SKM-1 (cell line): ENCODE measurements at regions not wholly inside any gene's neighbourhood (a gene's known extent, or its start where the extent isn't known, plus 50 kb on each side); places are given as distances from the start of the nearest gene placed in this dataset.

Source experiments
- DNase-seq: peaks from one replicate; lab custom pipeline; 2025; ENCODE audit not compliant: unreplicated experiment; lab: John Stamatoyannopoulos, UW

DNA sequence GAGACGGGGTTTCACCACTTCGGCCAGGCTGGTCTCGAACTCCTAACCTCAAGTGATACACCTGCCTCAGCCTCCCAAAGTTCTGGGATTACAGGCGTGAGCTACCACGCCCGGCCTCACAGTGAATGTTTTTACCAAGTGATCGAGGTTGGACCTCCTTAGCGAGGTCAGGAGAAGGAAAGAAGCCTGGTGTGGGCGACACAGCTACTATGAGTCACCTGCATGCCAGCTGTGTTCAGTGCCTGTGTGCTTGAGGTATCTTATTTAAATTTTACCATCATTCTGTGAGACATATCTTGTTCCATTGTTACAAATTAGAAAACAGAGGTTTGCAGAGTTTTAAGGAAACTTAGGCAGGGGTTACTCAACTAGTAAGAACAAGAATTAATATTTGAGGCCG is 174.8 kb upstream of the DYNLRB2 start:
- no peak for DNase-seq

- no peak for DNase-seq
Measured at GRCh38 chr16:80362816-80363215, 178.0 kb upstream of the DYNLRB2 start.

DNA sequence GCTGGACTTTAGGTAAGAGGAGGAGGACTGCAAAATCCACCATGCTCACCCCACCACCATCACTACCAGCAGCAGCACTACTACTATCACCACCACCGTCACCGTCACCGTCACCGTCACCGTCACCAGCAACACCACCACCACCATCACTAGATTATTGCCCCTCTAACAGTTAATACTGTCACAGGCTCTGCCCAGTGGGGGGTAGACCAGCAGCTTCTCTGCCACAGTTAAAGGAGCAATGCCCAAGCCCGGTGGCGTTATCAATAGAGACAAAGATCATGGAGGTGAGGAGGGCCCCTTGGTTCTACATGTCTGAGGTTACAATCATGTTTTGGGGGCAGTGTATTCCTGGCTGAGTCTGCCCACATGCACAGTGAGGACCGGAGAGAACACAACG is 184.4 kb upstream of the DYNLRB2 start:
- DNase-seq = no peak

DNA sequence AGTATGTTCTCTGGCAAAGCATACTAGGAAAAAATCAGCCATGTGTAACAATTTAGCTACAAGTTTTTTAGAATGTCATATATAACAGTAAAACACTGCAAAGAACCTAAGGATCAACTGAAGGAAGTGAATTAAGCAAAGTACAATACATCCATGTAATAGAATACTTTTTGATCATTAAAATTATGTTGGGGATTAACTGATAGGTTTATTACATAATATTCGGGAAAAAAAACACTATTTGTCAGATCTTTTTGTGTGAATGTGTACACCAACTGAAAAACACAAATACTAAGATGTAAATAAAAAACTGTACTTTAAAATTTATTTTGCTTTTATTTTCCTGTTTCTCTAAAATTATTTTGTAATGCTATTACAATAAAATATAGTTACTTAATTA is 185.5 kb upstream of the DYNLRB2 start:
- DNase-seq = no peak

DNA sequence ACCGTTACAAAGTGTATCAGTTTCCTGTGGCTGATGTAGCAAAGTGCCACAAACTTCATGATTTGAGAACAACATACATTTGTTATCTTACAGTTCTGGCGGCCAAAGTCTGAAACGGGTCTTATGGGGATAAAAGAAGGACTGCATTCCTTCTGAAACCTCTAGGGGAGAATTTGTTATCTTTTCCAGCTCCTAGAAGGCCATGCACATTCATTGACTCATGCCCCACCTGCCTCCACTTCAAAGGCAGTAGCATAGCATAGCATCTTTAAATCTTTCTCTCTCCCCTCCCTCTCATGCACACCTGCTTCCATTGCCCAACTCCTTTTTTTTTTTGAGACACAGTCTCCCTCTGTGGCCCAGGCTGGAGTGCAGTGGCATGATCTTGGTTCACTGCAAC is 190.7 kb upstream of the DYNLRB2 start:
- no peak for DNase-seq

DNA sequence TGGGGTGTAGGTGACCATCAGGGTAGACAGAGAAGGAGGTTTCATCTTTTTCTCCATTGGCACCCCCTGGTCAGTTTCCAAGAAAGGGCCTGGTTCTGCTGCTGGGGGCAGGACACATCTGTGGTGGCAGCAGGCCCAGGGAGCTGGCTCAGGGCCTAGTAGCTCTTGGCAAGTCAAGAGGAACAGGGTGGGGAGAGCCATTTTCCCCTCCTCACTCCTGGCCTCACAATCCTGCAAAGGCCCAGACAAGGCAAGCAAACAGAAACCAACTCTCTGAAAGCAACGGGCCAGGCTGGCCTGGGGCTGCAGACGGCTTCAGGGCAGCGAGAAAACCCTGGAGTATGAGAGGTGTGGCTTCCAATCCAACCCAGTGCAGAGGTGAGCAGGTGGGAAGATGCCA is 192.9 kb upstream of the DYNLRB2 start:
- no peak for DNase-seq

GRCh38 chr16:80347002-80347401 is 193.8 kb upstream of the DYNLRB2 start:
- DNase-seq = no peak

DNA sequence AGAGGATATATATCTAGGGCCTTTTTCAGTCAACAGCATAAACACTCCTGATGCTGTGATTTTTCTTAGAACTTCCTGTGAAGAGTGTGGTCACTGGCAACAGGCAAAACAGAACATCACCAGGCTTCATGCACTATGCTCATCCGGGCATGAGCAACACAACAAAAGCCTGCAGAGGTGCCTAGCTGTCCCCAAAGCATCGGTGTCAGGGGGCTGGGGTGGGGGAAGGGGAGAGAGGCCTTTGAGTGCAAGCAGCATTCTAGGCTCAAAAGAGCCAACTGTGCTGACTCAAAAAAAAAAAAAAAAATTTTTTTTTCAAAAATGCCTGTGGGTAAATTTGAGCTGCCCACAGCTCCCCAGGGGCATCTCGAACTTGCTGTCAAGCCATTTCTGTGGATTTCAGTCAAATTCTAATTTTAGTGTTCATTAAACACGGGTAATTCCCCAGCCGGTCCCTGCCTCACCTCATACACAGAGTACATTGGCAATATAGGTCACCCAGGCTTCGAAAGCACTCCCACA is 194.6 kb upstream of the DYNLRB2 start:
- no peak for DNase-seq

GRCh38 chr16:80345701-80346100 is 195.1 kb upstream of the DYNLRB2 start:
- DNase-seq = no peak

DNA sequence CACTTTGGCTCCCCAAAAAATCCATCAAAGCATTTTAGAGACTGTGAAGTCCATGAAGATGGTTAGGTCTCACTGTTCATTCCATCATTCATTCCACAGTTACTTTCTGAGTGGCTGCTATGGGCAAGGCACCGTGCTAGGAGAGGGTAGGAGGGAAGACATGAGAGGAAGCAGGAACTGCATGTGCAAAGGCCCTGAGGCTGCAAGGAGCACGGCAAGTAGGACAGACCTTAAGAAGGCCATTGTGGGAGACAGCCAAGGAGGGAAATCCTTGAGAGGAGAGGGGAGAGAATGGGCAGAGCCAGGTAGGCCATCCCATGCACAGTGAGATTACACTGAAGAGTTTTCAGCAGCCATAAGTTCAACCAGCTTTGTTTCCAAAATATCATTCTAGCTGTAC is 196.2 kb upstream of the DYNLRB2 start:
- DNase-seq = no peak

DNA sequence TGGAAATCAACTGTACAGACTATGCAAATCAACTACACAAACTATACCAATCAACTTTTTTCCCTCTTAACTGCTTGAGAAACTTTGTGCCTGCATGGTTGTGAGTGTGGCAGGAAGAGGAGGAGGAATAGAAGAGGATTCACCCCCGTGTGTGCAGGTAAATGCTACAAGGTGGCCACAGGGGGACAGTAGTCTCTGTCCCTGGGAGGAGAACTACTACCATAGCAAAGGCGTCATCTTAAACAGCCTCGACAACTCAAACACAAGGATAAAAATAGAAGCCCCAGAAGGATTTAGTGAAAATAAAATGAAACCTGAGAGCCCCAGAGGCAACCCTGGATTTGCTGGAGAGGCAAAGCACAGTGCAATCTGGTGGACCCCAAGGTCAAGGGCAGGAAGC is 199.5 kb upstream of the DYNLRB2 start:
- no peak for DNase-seq

GRCh38 chr16:80337786-80338185 is 203.0 kb upstream of the DYNLRB2 start:
- DNase-seq = no peak

DNA sequence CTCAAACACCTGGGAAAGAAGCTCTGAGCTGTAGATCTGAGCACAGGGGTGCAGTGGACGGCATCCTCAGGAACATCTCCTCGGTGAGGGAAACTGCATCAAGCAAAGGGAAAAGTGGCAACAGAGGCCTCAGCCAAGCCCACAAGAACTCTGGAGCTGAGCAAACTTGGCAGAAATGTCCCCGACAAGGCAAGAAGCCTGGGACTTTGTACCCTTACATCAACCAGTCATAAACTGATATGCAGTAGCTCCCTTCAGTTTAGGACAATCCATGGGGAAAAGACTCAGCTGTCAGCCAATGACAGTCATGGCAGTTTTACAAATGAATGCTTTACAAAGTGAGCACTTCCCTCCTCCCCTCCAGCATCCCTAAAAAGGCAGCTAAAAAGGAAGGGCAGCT is 210.0 kb upstream of the DYNLRB2 start:
- no peak for DNase-seq

GRCh38 chr16:80330150-80330549 is 210.6 kb upstream of the DYNLRB2 start:
- no peak for DNase-seq

DNA sequence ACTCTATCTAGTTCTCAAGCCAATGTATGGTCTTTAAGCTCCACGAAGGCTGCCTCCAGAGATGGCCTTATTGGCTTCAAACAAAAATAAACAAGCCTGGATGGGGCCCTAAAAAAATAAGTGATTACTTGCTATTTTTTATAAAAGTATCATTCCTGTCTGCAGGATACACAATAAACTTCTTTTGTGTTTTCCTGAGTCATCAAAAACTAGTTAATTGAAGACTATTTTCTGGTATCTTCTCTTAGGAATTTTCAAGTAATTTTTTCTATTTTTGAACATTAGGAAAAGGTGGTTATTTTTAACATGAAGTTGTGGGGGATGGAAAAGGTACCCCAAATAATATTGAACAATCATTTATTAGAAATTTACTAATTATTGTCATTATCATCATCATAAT is 213.1 kb upstream of the DYNLRB2 start:
- DNase-seq = no peak

GRCh38 chr16:80324371-80324770 is 216.4 kb upstream of the DYNLRB2 start:
- no peak for DNase-seq

- DNase-seq = no peak
Measured at GRCh38 chr16:80323808-80324195, 217.0 kb upstream of the DYNLRB2 start.

DNA sequence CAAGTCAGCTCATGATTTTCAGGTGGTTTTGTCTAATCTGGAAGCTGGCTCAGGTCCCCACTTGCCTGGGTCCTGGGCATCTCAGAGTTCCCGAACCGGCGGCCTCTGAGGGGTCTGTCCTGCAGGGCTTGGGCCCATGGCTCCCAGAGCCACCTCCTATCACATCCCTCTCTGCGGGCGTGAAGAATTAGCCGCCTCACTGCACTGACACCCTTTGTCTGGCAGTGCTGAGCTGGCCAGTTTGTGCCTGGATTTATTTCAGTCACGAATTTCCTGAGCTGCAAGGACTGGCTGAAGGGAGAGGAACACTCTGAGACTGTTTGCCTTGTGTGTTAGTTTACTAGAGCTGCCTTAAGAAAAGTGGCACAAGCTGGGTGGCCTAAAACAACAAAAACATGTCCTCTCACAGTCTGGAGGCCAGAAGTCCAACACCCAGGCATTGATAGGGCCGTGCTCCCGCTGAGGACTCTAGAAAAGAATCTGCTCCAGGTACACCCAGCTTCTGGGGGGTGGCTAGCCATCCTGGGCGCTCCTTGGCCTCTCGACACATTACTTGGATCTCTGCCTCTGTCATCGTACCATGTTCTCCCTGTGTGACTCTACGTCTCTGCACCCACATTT is 217.5 kb upstream of the DYNLRB2 start:
- no peak for DNase-seq

- DNase-seq = no peak
Measured at GRCh38 chr16:80319181-80319580, 221.6 kb upstream of the DYNLRB2 start.

- DNase-seq = no peak
Measured at GRCh38 chr16:80318107-80318506, 222.7 kb upstream of the DYNLRB2 start.

DNA sequence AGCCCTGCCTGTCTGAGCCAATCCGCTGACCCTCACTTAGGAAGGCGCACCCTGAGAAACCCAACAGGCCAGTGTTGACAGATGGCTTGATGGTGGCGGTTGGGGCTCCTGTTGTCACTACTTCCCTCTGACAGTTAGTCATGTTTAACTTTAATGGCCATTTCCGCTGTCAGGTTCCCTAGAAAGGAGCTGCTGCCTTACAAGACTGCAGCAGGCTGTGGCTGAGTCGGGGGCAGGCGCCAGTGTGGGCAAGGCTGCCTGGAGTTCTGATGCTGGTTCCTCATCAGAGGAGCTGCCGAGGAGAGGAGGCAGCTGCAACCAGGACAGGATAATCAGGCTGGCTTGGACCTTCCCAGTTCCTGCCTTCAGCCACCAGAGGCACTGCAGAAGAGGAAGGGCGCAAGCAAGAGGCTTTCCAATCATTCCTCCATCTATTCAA is 223.2 kb upstream of the DYNLRB2 start:
- DNase-seq = no peak

DNA sequence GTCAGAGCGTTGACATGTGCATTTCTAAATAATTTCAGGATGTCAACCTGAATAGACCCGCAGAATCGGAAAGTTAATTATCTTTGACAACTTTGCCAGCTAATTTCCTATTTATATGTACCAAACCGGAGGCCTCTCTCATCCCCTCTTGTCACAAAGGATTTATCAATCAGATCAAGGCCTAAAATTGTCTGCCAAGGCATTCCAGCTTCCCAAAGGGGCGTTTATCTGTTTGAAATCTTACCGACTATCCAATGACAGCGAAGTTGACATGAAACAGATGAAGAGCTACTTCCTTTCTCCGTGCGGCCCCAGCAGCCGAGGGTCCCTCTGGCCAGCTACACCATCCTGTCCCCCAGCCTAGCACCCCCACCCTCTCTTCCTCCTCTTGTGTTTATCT is 223.7 kb upstream of the DYNLRB2 start:
- no peak for DNase-seq

GRCh38 chr16:80314042-80314441 is 226.8 kb upstream of the DYNLRB2 start:
- no peak for DNase-seq
